ENCODE measurements at regions not wholly inside any gene's neighbourhood (a gene's known extent, or its start where the extent isn't known, plus 50 kb on each side); places are given as distances from the start of the nearest gene placed in this dataset.
"Not testable (repeated sequence)": the region's sequence is repeated elsewhere in the genome, so short reads cannot be mapped to it uniquely, and the experiment has no call there.

DNA sequence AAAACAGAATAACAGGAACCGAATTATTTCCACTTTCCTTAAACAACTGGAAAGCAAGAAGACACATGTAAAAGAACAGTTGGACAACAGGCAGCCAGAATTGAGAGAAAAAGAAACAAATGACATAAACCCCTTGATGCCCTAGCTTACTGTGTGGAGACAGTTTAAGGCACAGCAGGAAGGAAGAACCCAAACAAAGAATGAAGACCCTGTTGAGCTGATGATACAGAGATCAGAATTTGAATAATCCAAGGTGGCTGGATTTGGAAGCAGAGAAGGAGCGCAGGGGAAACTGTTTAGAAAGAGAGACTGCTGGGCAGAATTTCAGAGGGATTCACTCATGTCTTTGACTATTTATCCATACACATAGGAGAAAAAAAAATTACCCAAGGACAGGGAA is 316.3 kb upstream of the POU5F2 start:
- no peaks in the 10 kb centered on the region for H3K27me3 ChIP-seq (ENCODE audit: control insufficient read depth, insufficient read depth, low read length)
- no peaks in the 10 kb centered on the region for H3K9me3 ChIP-seq (ENCODE audit: control insufficient read depth, insufficient read depth, low read depth, low read length)
- TF ChIP-seq REST (IDR thresholded peaks at IDR 0.05; ENCODE audit: insufficient read depth in 1 of 2, low read depth in 2 of 2, low read length in 1 of 2) = no peak
- TF ChIP-seq SIN3A (IDR thresholded peaks at IDR 0.05; ENCODE audit: borderline replicate concordance, insufficient read depth, low read depth, low read length) = no peak
- no peak for TF ChIP-seq CTCF (IDR thresholded peaks at IDR 0.05)
- no peak for TF ChIP-seq TCF7L2 (IDR thresholded peaks at IDR 0.05; ENCODE audit: low read depth, low read length)
- no peak for TF ChIP-seq POLR2AphosphoS5 (IDR thresholded peaks at IDR 0.05; ENCODE audit: low read depth, low read length)
- CTCF ChIA-PET = interaction anchor here (0.6 kb wide), 1 partner anchor 22 kb away, joined by 3 read pairs; no protein-coding TSS in a partner anchor
- POLR2A ChIA-PET = no interaction called here
- in situ Hi-C loops (cut with HindIII; ENCODE audit: low pct_unique_long_range_greater_than_20kb, low sequenced_read_pairs) = no loop called here
- intact Hi-C loops (cut with micrococcal nuclease; ENCODE audit: unreplicated experiment) = no loop called here
- no peak overlapping the region for H3K4me3 ChIP-seq (ENCODE audit: low read depth in 2 of 2, low read length in 2 of 2)
- H3K27ac ChIP-seq (ENCODE audit: low read length) = no peak overlapping the region
- DNase-seq (ENCODE audit: low read depth, low spot score) = no peak
- no peak for ATAC-seq
- H3K4me1 ChIP-seq (ENCODE audit: control insufficient read depth, insufficient read depth, low read length) = no peaks in the 10 kb centered on the region
- no TSS peak for BruUV-seq (replicated peaks)
- H3K36me3 ChIP-seq (ENCODE audit: control insufficient read depth, insufficient read depth, low read length) = no peaks in the 10 kb centered on the region

- DNase-seq (ENCODE audit: low read depth, low spot score) (no peak), ATAC-seq (no peak)
- in situ Hi-C loops (cut with HindIII; ENCODE audit: low pct_unique_long_range_greater_than_20kb, low sequenced_read_pairs) = no loop called here
- no peak overlapping the region for H3K4me3 ChIP-seq (ENCODE audit: low read depth in 2 of 2, low read length in 2 of 2)
- H3K9me3 ChIP-seq (ENCODE audit: control insufficient read depth, insufficient read depth, low read depth, low read length) = no peaks in the 10 kb centered on the region
- CTCF ChIA-PET = no interaction called here
- POLR2A ChIA-PET = no interaction called here
- H3K27ac ChIP-seq (ENCODE audit: low read length) = no peak overlapping the region
- no peaks in the 10 kb centered on the region for H3K27me3 ChIP-seq (ENCODE audit: control insufficient read depth, insufficient read depth, low read length)
- BruUV-seq (replicated peaks) = no TSS peak
- no peak for TF ChIP-seq REST (IDR thresholded peaks at IDR 0.05; ENCODE audit: insufficient read depth in 1 of 2, low read depth in 2 of 2, low read length in 1 of 2)
- no peak for TF ChIP-seq CTCF (IDR thresholded peaks at IDR 0.05)
- TF ChIP-seq TCF7L2 (IDR thresholded peaks at IDR 0.05; ENCODE audit: low read depth, low read length) = no peak
- TF ChIP-seq SIN3A (IDR thresholded peaks at IDR 0.05; ENCODE audit: borderline replicate concordance, insufficient read depth, low read depth, low read length) = no peak
- no peak for TF ChIP-seq POLR2AphosphoS5 (IDR thresholded peaks at IDR 0.05; ENCODE audit: low read depth, low read length)
- intact Hi-C loops (cut with micrococcal nuclease; ENCODE audit: unreplicated experiment) = no loop called here
- no peaks in the 10 kb centered on the region for H3K4me1 ChIP-seq (ENCODE audit: control insufficient read depth, insufficient read depth, low read length)
- H3K36me3 ChIP-seq (ENCODE audit: control insufficient read depth, insufficient read depth, low read length) = no peaks in the 10 kb centered on the region
Measured at GRCh38 chr5:94057217-94057616, 315.8 kb upstream of the POU5F2 start.

GRCh38 chr5:94049307-94049922 is 308.0 kb upstream of the POU5F2 start:
- DNase-seq (ENCODE audit: low read depth, low spot score); ATAC-seq; CTCF ChIA-PET; BruUV-seq (replicated peaks); H3K27ac ChIP-seq (ENCODE audit: low read length); H3K4me1 ChIP-seq (ENCODE audit: control insufficient read depth, insufficient read depth, low read length); in situ Hi-C loops (cut with HindIII; ENCODE audit: low pct_unique_long_range_greater_than_20kb, low sequenced_read_pairs); H3K9me3 ChIP-seq (ENCODE audit: control insufficient read depth, insufficient read depth, low read depth, low read length); H3K4me3 ChIP-seq (ENCODE audit: low read depth in 2 of 2, low read length in 2 of 2); H3K36me3 ChIP-seq (ENCODE audit: control insufficient read depth, insufficient read depth, low read length); intact Hi-C loops (cut with micrococcal nuclease; ENCODE audit: unreplicated experiment); H3K27me3 ChIP-seq (ENCODE audit: control insufficient read depth, insufficient read depth, low read length); POLR2A ChIA-PET: not testable (repeated sequence)

All from Panc1 (cell line).